COR-L47 (cell line): ENCODE measurements at regions not wholly inside any gene's neighbourhood (a gene's known extent, or its start where the extent isn't known, plus 50 kb on each side); places are given as distances from the start of the nearest gene placed in this dataset.
"Not testable (repeated sequence)": the region's sequence is repeated elsewhere in the genome, so short reads cannot be mapped to it uniquely, and the experiment has no call there.

ENCODE experiments used
- DNase-seq: peaks from one replicate; lab custom pipeline; 2025; lab: John Stamatoyannopoulos, UW

GRCh38 chr18:58805467-58806187 is 59.0 kb upstream of the ZNF532 start:
- peak; percentile 96 for DNase-seq

GRCh38 chr18:58806826-58807714 is 57.6 kb upstream of the ZNF532 start:
- no peak for DNase-seq

- DNase-seq: no peak
These were observed 56.9 kb upstream of the ZNF532 start for GRCh38 chr18:58807766-58808165.

- no peak for DNase-seq
These were observed 56.3 kb upstream of the ZNF532 start for GRCh38 chr18:58808349-58808748.

GRCh38 chr18:58811859-58812258 is 52.8 kb upstream of the ZNF532 start:
- not testable (repeated sequence) for DNase-seq

- no peak for DNase-seq
These were observed 51.6 kb upstream of the ZNF532 start for GRCh38 chr18:58813105-58813504.

- no peak for DNase-seq
These were observed 51.0 kb upstream of the ZNF532 start for GRCh38 chr18:58813561-58814225.

- DNase-seq: no peak
These were observed 50.4 kb upstream of the ZNF532 start for GRCh38 chr18:58814317-58814716.
